Gastroesophageal sphincter (tissue), 3 donors: ENCODE measurements at regions not wholly inside any gene's neighbourhood (a gene's known extent, or its start where the extent isn't known, plus 50 kb on each side); places are given as distances from the start of the nearest gene placed in this dataset.

Source experiments
- CTCF ChIP-seq, 4 experiments: fragments of 200-600 bp in 2 of 4; fragments of 450-650 bp in 2 of 4; sonication (generic) in 1 of 4; IDR thresholded peaks; one replicate each; pipeline ENCODE4 v1.5.1; 2017 to 2019; ENCODE audit warnings: antibody characterized with exemption in 4 of 4, mild to moderate bottlenecking in 2 of 4, moderate library complexity in 2 of 4
- EP300 ChIP-seq: sonication (generic); formaldehyde crosslinking; IDR thresholded peaks from one replicate; pipeline ENCODE4 v1.6.1; 2017; ENCODE audit warnings: antibody characterized with exemption, mild to moderate bottlenecking
- POLR2A ChIP-seq, 2 donors: fragments of 450-650 bp; IDR thresholded peaks; one replicate each; pipeline ENCODE4 v1.6.1; 2017; ENCODE audit warnings: antibody characterized with exemption in 2 of 2, mild to moderate bottlenecking in 2 of 2, moderate library complexity in 1 of 2

GRCh38 chr15:88741046-88741445 lies 62.2 kb upstream of the ACAN start:
- no peak for TF ChIP-seq CTCF (IDR thresholded peaks at IDR 0.05)
- TF ChIP-seq EP300 = no peak
- TF ChIP-seq POLR2A (IDR thresholded peaks at IDR 0.05) = no peak
